Bone marrow (tissue), 2 donors: ENCODE measurements at regions not wholly inside any gene's neighbourhood (a gene's known extent, or its start where the extent isn't known, plus 50 kb on each side); places are given as distances from the start of the nearest gene placed in this dataset.
A peak's percentile ranks its signal among the peaks of the same experiment; 100 is the strongest.

ENCODE experiments used
- DNase-seq, 2 donors: peaks; one replicate each; lab custom pipeline; 2025; lab: John Stamatoyannopoulos, UW

DNA sequence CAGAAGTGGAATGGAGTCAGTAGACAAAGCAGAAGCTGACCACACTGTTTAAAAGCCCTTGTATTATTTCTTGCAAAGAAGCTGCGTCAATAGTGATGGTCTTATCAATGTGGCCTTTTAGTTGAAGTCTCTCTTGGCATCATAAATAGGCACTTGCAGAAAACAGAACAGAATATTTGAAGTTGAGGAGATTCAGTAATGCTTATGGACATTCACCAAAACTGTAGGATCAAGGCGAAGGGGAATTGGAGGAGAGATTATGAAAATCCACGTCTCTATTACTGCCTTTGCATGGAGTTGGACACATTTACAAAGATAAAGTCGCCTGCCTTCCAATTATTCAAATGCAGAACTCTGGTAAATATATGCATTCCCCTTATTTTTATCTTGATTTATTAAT, 1482.8 kb downstream of the EFNB2 start:
- DNase-seq: no peak

- DNase-seq: no peak
These were observed 1484.8 kb downstream of the EFNB2 start for GRCh38 chr13:105050686-105051085.

DNA sequence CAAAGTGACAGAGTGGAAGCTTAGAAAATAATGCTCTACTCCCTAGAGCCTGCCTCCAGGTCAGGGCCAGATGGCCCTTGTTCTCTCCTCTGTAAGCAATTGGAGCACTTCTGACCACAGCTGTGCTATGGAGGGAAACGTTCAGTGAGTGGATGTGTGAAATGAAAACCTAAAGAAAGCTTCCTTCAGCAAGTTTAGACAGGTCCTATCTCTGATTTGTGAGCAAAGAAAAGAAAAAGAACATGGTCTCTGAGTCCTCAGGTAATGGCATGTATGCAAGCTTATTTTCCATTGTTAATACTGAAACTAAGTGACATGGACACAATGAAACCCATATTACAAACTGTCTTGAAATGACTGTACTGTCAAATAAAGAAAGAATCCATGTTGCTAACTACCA, 1486.8 kb downstream of the EFNB2 start:
- no peak for DNase-seq

GRCh38 chr13:105047676-105048295, 1487.7 kb downstream of the EFNB2 start:
- no peak for DNase-seq

DNA sequence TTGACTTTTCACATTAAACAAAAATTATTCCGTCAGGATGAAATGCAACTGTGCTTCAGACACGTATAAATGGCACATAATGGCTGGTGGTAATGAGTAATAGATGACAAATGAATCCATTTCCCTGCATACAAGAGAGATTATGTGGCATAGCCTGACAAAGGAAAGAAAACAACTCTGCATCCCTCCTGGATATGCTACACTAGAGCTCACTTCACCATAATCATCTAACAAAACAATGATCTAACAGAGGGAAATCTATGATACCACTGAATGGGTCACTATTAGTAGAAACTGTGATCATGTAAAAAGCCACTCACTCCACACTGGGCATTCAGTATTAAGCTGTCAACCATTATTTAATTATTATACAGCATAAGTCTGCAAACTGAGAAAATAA, 1498.4 kb downstream of the EFNB2 start:
- no peak for DNase-seq

DNA sequence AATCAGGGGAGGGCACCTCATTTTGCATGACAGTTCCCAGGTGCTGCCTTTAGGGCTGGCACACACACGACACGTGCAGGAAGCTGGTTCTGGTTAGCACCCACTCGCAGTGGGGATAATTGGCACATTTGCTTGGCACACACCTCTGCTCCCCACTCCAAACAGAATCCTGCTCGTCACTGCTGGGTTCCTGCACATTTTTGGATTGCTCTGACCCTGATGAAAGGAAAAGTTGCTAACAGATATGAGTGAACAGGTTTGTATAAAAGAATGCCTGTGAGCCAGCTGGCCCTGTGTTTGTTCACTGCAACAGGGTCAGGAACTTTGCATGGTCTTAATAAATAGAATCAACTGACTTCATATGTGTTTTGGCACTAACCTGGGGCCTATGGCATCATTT, 1500.4 kb downstream of the EFNB2 start:
- DNase-seq: no peak

DNA sequence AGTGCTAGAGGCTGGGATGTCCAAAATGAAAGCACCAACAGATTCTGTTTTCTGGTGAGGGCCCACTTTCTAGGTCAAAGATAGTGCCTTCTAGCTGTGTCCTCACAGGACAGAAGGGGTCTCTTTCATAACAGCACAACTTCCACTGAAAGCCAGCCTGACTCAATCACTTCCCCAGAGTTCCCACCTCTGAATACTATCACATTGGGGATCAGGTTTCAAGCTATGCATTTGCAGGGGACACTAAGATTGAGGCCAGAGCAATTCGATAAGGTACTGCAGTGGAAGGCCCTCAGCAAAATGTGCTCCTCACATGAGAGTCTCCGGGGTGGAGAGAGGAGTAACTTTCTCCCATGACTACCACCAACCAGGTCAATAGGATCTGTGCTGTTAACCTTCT, 1501.5 kb downstream of the EFNB2 start:
- DNase-seq: no peak

- DNase-seq: no peak
These were observed 1504.2 kb downstream of the EFNB2 start for GRCh38 chr13:105031306-105031705.

DNA sequence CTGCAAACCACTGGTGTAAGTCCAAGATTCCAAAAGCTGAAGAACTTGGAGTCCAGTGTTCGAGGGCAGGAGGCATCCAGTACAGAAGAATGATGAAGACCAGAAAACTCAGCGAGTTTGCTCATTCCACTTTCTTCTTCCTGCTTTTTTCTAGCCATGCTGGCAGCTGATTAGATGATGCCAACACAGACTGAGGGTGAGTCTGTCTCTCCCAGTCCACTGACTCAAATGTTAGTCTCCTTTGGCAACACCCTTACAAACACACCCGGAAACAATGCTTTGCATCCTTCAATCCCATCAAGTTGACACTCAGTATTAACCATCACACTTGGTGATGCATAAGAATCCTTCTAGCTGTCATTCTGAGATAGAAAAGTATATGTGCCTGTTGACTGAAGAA, 1504.6 kb downstream of the EFNB2 start:
- no peak for DNase-seq

- DNase-seq: no peak
These were observed 1516.4 kb downstream of the EFNB2 start for GRCh38 chr13:105019073-105019472.

DNA sequence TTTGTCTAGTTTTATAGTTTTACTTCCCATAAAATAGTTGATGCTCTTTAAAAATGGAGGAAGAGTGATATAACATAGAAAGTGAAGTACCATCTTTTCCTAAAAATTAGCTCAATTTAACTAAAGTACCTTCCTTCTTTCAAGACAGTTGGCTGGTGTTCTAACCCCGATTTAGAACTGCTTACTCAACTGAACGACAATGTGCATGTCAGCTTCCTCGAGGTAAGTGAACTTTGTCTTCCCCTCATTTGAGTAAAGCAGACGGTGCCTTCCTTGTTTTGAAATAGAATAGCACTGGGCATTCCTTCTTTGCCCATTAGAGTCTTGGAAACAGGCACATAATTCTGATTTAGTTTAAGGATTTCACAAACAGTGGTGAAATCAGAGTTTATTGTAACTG, 1519.2 kb downstream of the EFNB2 start:
- DNase-seq: no peak

GRCh38 chr13:105008604-105009003, 1526.9 kb downstream of the EFNB2 start:
- DNase-seq: no peak

- DNase-seq: no peak
These were observed 1528.2 kb downstream of the EFNB2 start for GRCh38 chr13:105007166-105007808.

DNA sequence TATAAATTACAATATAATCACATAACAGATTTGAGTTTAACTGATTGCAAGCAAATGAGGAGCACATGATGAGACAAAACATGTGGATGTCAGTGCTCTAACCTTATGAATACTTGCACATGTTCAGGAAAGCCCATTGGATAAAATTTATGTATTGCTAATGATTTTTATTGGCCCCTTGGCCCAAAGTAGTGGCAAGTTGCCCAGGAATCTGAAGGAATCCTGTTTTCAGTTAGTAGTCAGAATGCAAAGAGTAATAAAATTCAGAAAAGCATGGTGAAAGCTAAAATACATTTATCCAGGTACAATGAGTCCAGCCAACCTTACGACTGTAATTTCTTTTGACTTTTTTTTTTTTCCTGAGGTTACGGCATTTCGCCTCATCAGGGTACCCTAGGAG, 1539.4 kb downstream of the EFNB2 start:
- DNase-seq: no peak

DNA sequence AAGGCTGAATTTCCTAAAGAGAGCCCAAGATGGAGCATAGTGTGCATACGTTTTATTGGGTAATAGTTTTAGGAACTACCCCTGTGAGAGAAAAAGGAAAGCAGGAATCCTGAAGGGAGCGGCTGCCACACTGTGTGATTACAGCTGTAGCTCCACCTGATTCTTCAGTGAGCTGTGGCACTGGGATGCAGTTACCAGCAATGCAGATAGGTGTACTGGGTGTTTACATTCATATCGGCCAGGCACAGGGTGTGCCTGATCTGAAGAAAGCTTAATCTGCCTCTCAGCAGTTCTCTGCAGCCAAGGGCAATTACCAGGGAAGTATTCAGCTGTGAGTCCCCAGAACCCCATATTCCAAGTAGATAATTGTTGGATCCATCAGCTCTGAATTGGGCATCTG, 1541.8 kb downstream of the EFNB2 start:
- no peak for DNase-seq

DNA sequence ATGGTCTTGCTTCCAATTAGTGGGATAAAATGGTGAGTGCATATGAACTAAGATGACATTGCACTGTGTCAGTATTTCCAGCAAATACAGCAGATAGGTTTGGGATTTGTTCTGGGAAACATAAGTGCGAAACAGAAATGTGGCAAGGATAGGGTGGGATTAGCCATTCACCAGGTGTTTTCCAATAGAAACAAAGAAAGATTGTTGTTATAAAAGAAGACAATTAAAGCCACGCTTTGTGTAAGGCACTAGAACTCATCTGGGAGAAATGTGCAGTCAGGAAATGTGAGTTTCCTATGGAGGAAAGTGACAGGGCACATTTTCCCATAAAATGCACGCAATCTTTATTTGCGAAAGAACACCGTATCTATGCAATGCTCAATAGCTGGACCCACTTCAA, 1547.8 kb downstream of the EFNB2 start:
- no peak for DNase-seq

DNA sequence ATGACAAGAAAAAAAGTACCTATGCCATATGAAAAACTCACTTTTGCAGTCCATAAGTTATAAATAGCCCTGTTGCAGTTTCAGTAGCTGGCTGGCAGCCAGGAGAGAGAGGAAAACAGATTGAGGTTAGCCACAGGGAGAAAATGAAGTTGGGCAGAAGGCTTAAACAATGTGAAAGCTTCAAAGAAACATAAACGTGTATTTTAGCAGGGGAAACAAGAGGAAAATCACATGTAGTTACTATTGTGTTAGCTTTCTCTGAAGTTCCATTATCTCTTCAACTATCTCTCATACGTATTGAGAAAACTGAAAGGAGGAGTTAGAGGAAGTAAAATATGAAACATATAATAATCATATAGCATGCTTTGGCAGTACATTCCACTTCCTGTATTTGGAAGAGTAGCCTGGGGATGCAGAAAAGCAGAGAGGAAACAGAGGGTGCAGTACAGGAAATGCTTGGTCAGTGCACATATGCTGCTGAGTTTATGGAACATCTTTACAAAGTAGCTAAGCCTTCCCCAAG, 1551.1 kb downstream of the EFNB2 start:
- peak in 1 of 2 donors; percentile 76 for DNase-seq

DNA sequence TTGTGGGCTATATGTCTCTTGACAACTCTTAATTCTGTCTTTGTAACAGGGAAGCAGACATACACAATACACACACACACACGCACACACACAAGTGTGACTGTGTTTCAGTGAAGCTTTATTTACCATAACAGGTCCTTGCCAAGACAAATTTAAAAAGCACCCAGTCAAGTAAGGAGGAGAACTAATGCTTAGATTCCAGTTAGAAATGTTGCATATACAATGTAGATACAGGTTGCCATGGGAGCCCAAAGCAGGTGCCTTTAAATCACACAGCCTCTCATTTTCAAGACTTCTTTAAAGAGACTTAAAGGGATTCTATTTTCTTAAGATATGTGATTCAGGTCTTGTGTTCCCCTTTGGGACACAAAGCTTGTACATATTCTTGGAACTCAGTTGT, 1551.9 kb downstream of the EFNB2 start:
- no peak for DNase-seq

GRCh38 chr13:104980586-104980985, 1554.9 kb downstream of the EFNB2 start:
- no peak for DNase-seq

GRCh38 chr13:104979281-104980030, 1556.0 kb downstream of the EFNB2 start:
- DNase-seq: no peak

GRCh38 chr13:104976986-104977385, 1558.5 kb downstream of the EFNB2 start:
- peak in 1 of 2 donors; percentile 2 for DNase-seq

GRCh38 chr13:104975272-104975671, 1560.2 kb downstream of the EFNB2 start:
- DNase-seq: no peak

DNA sequence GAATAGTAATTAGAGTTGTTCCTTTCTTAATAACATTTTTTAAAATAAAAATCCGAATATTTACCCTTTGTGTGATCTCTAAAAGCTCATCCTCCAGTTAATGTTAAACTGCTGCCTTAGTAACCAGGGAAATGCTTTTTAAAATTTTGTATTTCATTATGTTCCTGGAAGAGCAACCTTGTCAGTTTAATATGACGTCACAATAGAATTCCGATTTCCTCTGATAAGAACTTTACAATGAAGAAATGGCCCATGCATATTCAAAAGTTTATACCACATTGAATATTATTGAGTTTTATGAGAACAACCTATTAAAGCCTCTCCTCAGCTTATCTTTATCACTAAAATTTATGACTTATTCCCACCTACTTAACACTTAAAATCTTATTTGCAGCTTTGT, 1566.6 kb downstream of the EFNB2 start:
- DNase-seq: no peak
